GM23338 (cell line): ENCODE measurements at regions not wholly inside any gene's neighbourhood (a gene's known extent, or its start where the extent isn't known, plus 50 kb on each side); places are given as distances from the start of the nearest gene placed in this dataset.

ENCODE experiments used
- ATAC-seq: fragments of 200-7000 bp; cut with Tn5 transposase; 3 replicates; pipeline ENCODE4 v1.9.1; 2020
- DNase-seq: peaks from one replicate; pipeline ENCODE4 v3.0.0-alpha.2; 2015; ENCODE audit warnings: low spot score
- H2AFZ ChIP-seq: fragments of 200-600 bp; sonication (generic); 2 replicates; pipeline ENCODE4 v1.8.0; 2016; ENCODE audit warnings: antibody characterized with exemption, mild to moderate bottlenecking, moderate library complexity
- H3F3A ChIP-seq: fragments of 200-600 bp; sonication (generic); replicated peaks from 2 replicates; pipeline ENCODE4 v1.8.0; 2017; ENCODE audit warnings: antibody characterized with exemption, mixed run types, low read depth
- H3K27ac ChIP-seq: fragments of 200-600 bp; sonication (generic); 2 replicates; pipeline ENCODE4 v1.6.1; 2016; ENCODE audit warnings: low read depth
- H3K27me3 ChIP-seq: fragments of 200-600 bp; sonication (generic); 2 replicates; pipeline ENCODE4 v1.8.0; 2016; ENCODE audit warnings: mild to moderate bottlenecking, mixed run types, moderate library complexity; ENCODE audit not compliant: insufficient read depth
- H3K36me3 ChIP-seq: fragments of 200-600 bp; sonication (generic); 2 replicates; pipeline ENCODE4 v1.8.0; 2016; ENCODE audit warnings: mild to moderate bottlenecking; ENCODE audit not compliant: insufficient read depth
- H3K4me1 ChIP-seq: fragments of 200-600 bp; sonication (generic); 2 replicates; pipeline ENCODE4 v1.8.0; 2016; ENCODE audit warnings: mild to moderate bottlenecking, moderate library complexity; ENCODE audit not compliant: insufficient read depth
- H3K4me2 ChIP-seq: fragments of 200-600 bp; sonication (generic); 2 replicates; pipeline ENCODE4 v1.7.1; 2017; ENCODE audit warnings: mixed run types
- H3K4me3 ChIP-seq: fragments of 200-600 bp; sonication (generic); 2 replicates; pipeline ENCODE4 v1.6.1; 2016; ENCODE audit warnings: mixed run types
- H3K79me2 ChIP-seq: fragments of 200-600 bp; sonication (generic); replicated peaks from 2 replicates; pipeline ENCODE4 v1.8.0; 2017; ENCODE audit warnings: mild to moderate bottlenecking; ENCODE audit not compliant: insufficient read depth
- H3K9me2 ChIP-seq: fragments of 200-600 bp; sonication (generic); 2 replicates; pipeline ENCODE4 v1.8.0; 2017; ENCODE audit not compliant: insufficient read depth
- H4K20me1 ChIP-seq: fragments of 200-600 bp; sonication (generic); replicated peaks from 2 replicates; pipeline ENCODE4 v1.8.0; 2017; ENCODE audit warnings: mild to moderate bottlenecking; ENCODE audit not compliant: insufficient read depth
- H3K27ac Mint-ChIP-seq: 2 replicates; pipeline ENCODE4 v1.8.0; 2020; ENCODE audit warnings: inconsistent platforms, mild to moderate bottlenecking, moderate library complexity, mixed read lengths
- H3K27me3 Mint-ChIP-seq: 3 replicates; pipeline ENCODE4 v1.8.0; 2022; ENCODE audit warnings: low read depth, mild to moderate bottlenecking, moderate library complexity, mixed read lengths, inconsistent platforms; ENCODE audit not compliant: insufficient read depth, poor library complexity
- H3K36me3 Mint-ChIP-seq: 3 replicates; pipeline ENCODE4 v1.8.0; 2021; ENCODE audit warnings: low read depth, mild to moderate bottlenecking, inconsistent platforms, moderate library complexity, mixed read lengths
- H3K4me1 Mint-ChIP-seq: 3 replicates; pipeline ENCODE4 v1.8.0; 2020; ENCODE audit warnings: mild to moderate bottlenecking, inconsistent platforms, mixed read lengths
- H3K4me3 Mint-ChIP-seq: 3 replicates; pipeline ENCODE4 v1.8.0; 2021; ENCODE audit warnings: moderate library complexity, mild to moderate bottlenecking, inconsistent platforms, mixed read lengths
- H3K9me3 Mint-ChIP-seq: 3 replicates; pipeline ENCODE4 v1.8.0; 2020; ENCODE audit warnings: moderate library complexity, mild to moderate bottlenecking, inconsistent platforms, mixed read lengths
- CTCF ChIP-seq, 2 experiments: fragments of 200-600 bp in 1 of 2; sonication (generic) in 1 of 2; conservative IDR thresholded peaks; 2 replicates each; pipeline versions ENCODE4 v1.5.1 to v1.6.1; 2016 to 2017; ENCODE audit warnings: antibody characterized with exemption in 2 of 2, low read depth in 2 of 2, mild to moderate bottlenecking in 2 of 2, moderate library complexity in 1 of 2
- JUNB ChIP-seq: IDR thresholded peaks from one replicate; pipeline ENCODE4 v1.6.1; 2016; ENCODE audit warnings: antibody characterized with exemption; ENCODE audit not compliant: unreplicated experiment
- NANOG ChIP-seq: IDR thresholded peaks from 2 replicates; pipeline ENCODE4 v1.6.1; 2016; ENCODE audit warnings: antibody characterized with exemption, borderline replicate concordance
- POLR2AphosphoS5 ChIP-seq: IDR thresholded peaks from 2 replicates; pipeline ENCODE4 v1.6.1; 2016; ENCODE audit warnings: antibody characterized with exemption, low read depth
- ZNF462 ChIP-seq: fragments of 250-450 bp; sonication (Bioruptor Pico); IDR thresholded peaks from 2 replicates; pipeline ENCODE4 v1.5.0; 2020; ENCODE audit warnings: mild to moderate bottlenecking, moderate library complexity
- TF ChIP-seq, protein P1 (sequence below): IDR thresholded peaks from one replicate; pipeline ENCODE4 v1.6.1; 2018; ENCODE audit warnings: antibody characterized with exemption; ENCODE audit not compliant: unreplicated experiment
- TF ChIP-seq, protein P2 (sequence below): IDR thresholded peaks from 2 replicates; pipeline ENCODE4 v1.6.1; 2016; ENCODE audit warnings: antibody characterized with exemption

DNA sequence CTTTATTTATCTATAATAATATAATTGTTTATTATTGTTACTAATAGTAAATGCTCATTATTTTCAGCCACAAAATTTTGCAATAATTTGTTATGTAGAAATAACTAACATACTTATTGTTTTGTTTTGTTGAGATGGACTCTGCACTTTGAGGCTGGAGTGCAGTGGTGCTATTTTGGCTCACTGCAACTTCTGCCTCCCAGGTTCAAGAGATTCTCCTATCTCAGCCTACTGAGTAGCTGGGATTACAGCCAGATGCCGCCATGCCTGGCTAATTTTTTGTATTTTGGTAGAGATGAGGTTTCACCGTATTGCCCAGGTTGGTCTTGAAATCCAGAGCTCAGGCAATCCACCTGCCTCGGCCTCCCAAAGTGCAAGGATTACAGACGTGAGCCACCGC is 76.6 kb upstream of the RAP1B start (continued):
- no peak for TF ChIP-seq ZNF462
- no peak for TF ChIP-seq JUNB

GRCh38 chr12:68536885-68537485 is 73.7 kb upstream of the RAP1B start:
- Mint-ChIP-seq H3K27ac (no peak overlapping the region), H3K36me3 (peaks cover 20% of the 10 kb centered on the region), H3K9me3 (peaks cover 26% of the 10 kb centered on the region), H3K4me1 (peaks cover 15% of the 10 kb centered on the region; the same call in 2 of the 3 replicates), H3K4me3 (no peak overlapping the region), H3K27me3 (peaks cover 1% of the 10 kb centered on the region)
- H3K9me2 ChIP-seq: no peaks in the 10 kb centered on the region
- H3K36me3 ChIP-seq: 0 out of 2 replicates have a peak, but pooled peaks cover 4% of the 10 kb centered on the region
- no peak for ATAC-seq
- no peaks in the 10 kb centered on the region for H3F3A ChIP-seq
- no peak overlapping the region for H3K4me2 ChIP-seq
- no peaks in the 10 kb centered on the region for H4K20me1 ChIP-seq
- no peak for DNase-seq
- TF ChIP-seq CTCF (conservative IDR thresholded peaks at IDR 0.05; ENCODE audit: low read depth in 2 of 2) (no peak), POLR2AphosphoS5 (no peak), NANOG (no peak)
- TF ChIP-seq, protein P1, sequence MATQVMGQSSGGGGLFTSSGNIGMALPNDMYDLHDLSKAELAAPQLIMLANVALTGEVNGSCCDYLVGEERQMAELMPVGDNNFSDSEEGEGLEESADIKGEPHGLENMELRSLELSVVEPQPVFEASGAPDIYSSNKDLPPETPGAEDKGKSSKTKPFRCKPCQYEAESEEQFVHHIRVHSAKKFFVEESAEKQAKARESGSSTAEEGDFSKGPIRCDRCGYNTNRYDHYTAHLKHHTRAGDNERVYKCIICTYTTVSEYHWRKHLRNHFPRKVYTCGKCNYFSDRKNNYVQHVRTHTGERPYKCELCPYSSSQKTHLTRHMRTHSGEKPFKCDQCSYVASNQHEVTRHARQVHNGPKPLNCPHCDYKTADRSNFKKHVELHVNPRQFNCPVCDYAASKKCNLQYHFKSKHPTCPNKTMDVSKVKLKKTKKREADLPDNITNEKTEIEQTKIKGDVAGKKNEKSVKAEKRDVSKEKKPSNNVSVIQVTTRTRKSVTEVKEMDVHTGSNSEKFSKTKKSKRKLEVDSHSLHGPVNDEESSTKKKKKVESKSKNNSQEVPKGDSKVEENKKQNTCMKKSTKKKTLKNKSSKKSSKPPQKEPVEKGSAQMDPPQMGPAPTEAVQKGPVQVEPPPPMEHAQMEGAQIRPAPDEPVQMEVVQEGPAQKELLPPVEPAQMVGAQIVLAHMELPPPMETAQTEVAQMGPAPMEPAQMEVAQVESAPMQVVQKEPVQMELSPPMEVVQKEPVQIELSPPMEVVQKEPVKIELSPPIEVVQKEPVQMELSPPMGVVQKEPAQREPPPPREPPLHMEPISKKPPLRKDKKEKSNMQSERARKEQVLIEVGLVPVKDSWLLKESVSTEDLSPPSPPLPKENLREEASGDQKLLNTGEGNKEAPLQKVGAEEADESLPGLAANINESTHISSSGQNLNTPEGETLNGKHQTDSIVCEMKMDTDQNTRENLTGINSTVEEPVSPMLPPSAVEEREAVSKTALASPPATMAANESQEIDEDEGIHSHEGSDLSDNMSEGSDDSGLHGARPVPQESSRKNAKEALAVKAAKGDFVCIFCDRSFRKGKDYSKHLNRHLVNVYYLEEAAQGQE: no peak
- TF ChIP-seq, protein P2, sequence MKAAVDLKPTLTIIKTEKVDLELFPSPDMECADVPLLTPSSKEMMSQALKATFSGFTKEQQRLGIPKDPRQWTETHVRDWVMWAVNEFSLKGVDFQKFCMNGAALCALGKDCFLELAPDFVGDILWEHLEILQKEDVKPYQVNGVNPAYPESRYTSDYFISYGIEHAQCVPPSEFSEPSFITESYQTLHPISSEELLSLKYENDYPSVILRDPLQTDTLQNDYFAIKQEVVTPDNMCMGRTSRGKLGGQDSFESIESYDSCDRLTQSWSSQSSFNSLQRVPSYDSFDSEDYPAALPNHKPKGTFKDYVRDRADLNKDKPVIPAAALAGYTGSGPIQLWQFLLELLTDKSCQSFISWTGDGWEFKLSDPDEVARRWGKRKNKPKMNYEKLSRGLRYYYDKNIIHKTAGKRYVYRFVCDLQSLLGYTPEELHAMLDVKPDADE: no peak
- no peak overlapping the region for H3K4me3 ChIP-seq
- no peak overlapping the region for H3K27ac ChIP-seq
- no peaks in the 10 kb centered on the region; the same call in 1 of the 2 replicates for H3K4me1 ChIP-seq
- H3K27me3 ChIP-seq: no peaks in the 10 kb centered on the region
- no peaks in the 10 kb centered on the region for H3K79me2 ChIP-seq
- no peak overlapping the region; the same call in 1 of the 2 replicates for H2AFZ ChIP-seq
